HG03066 (cell line): ENCODE measurements at regions not wholly inside any gene's neighbourhood (a gene's known extent, or its start where the extent isn't known, plus 50 kb on each side); places are given as distances from the start of the nearest gene placed in this dataset.
"Not testable (repeated sequence)": the region's sequence is repeated elsewhere in the genome, so short reads cannot be mapped to it uniquely, and the experiment has no call there.

Source experiments
- ATAC-seq: cut with Tn5 transposase; IDR thresholded peaks from one replicate; pipeline ENCODE4 v1.9.1; 2021; ENCODE audit warnings: low read depth; ENCODE audit not compliant: unreplicated experiment

DNA sequence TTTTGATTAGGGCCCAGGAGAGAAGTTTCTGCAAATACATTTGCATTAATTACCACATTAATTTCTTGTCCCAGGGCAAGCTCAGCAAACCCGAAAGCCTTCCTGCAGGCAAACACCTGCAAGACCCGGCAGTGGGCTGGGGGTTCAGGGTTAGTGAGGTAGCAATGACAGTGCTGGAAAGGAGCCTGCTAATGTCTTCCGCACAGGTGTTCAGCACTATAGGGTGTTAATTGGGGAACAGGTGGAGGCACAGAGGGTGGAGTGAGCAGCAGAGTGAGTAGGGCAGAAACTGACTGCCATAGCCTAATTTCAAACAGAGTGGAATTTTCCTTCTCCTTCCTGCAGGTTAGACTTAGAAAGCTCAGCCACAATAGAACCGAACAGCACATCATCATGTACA is 50.9 kb upstream of the UBASH3B start:
- no peak for ATAC-seq

DNA sequence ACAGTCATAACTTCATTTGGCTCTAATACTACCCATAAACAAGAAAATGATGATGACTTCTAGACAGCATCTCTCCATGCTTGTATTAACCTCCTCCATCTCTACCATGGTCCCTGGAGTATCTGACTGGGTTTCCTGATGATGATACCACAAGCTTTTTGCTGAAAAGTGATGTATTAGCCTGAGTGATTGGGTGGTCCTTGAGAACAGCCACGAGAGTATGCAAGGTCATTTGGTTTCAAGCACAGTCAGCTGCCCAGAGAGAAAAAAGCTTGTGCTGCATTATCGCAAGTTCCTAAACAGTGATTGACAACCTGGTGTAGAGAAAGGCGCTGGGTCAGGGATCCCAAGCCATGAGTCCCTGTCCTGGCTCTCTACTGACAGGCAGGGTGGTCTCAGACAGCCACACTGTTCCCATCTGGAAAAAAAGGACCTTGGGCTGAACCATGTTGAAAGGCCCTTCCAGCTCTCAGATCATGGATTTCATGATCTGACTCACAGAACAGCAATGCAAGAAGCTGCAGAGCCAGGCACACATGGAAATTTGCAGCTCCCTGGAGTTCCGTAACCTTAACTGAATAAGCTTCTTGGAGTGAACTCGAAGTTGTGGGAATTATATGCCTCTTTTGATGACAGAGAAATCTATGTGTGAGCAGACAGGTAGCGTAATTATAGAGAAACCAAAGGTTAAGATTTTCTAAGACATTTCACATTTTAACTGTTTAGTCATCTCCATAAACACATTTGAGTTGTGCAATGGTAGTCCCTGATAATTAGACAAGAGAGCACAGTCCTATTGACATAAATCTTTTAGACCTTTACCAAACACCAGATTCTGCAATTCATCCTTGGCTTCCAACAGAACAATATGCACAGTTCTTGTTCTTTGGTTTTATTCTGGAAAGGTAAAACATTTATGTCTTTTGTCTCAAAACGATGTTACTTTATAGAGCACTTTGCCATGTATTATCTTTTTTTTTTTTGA is 54.1 kb upstream of the UBASH3B start:
- ATAC-seq: no peak

DNA sequence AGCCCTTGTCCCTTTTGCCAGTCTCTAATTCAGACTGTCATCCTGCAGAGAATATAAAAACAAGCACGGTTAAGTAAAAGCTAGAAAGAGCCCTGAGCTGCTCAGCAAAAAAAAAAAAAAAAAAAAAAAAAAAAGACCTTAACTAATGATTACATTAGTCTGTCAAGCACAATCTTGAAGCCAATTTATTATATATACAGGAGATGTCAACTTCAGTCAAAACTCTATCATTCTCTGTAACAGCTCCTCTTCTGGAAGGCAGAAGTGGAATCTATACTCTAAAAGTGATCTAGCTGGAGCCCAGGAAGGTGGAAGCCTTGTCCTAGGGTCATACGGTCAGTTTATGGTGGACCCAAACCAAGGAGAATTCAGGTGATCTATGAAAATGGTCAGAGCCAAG is 55.2 kb upstream of the UBASH3B start:
- ATAC-seq: no peak

DNA sequence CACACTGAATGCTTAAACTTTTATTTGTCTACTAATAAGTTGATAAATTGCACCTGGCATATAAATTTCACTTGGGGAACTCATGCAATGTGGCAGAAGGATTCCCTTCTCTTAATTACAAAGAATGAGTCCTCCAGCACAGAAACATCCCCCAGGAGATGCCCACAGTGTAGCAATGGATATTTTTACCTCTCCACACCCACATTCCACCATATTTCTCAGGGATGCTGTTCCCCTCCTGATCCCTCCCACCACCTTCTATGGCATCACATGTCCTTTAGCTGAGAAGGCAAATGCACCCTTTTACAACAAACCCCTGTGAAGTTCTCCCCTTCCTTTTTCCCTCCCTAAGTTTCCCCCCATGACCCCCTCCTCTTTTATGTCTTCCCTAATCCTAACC is 56.1 kb upstream of the UBASH3B start:
- ATAC-seq: no peak

DNA sequence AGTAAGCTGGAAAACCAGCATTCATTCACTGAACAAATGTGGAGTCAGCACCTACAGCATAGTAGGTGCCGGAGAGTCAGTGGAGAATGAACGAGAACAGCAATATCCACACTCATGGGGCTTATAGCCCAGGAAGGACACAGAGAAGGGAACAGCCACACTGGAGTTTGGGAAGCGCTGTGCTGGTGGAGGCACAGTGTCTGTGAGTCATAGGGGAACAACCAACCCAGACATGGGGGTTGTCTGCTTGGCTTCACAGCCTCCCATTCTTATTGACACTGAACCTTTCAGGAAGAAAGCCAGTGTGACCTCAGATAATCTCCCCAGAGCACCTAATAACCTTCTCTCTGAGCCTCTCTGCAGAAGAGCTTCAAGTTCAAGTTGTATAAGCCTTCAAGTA is 56.6 kb upstream of the UBASH3B start:
- no peak for ATAC-seq

DNA sequence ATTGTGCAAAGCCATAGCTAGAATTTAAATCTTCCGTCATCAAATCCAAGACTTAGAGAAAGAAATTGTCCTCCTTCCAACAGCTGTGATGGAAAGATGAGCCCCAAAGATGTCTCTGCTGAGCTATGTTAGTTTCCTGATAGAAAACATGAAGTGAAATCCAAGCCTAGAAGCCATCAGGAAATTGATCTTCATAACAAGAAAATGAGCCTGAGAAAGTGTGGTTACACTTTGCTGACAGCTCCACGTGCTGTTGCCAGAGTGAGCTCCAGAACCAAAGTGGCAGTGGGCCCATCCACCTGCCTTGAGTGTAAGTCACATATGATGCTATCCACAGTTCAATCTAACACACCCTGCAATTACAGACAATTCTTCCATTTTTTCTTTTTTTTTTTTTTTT is 58.0 kb upstream of the UBASH3B start:
- no peak for ATAC-seq

DNA sequence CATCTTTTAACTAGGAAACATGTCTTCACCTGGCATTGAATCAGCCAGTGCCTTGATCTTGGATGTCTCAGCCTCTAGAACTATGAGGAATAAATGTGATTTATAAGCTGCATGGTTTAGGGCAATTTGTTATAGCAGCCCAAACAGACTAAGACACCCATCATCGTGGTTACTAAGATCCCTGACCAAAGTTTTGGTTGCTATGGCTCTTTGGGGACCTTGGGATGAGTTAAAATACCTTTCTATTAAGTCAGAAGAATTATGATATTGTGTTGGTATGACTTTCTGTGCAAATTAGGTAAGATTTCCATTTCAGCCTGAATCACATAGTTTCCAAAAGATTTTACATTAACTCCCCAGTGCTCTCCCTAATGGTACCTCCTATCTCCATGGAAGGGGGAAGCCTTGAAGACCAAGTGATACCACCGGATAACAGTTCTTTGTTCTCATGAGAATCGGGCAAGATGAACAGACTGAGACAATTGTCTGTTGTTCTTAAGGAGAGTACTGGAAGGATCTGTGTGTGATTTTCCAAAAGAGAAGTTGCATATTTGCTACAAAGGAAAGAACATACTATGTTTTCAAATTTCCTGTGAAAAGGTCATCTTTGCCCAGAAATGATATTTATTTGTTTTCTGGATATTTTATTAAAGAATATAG is 60.4 kb upstream of the UBASH3B start:
- ATAC-seq: no peak

DNA sequence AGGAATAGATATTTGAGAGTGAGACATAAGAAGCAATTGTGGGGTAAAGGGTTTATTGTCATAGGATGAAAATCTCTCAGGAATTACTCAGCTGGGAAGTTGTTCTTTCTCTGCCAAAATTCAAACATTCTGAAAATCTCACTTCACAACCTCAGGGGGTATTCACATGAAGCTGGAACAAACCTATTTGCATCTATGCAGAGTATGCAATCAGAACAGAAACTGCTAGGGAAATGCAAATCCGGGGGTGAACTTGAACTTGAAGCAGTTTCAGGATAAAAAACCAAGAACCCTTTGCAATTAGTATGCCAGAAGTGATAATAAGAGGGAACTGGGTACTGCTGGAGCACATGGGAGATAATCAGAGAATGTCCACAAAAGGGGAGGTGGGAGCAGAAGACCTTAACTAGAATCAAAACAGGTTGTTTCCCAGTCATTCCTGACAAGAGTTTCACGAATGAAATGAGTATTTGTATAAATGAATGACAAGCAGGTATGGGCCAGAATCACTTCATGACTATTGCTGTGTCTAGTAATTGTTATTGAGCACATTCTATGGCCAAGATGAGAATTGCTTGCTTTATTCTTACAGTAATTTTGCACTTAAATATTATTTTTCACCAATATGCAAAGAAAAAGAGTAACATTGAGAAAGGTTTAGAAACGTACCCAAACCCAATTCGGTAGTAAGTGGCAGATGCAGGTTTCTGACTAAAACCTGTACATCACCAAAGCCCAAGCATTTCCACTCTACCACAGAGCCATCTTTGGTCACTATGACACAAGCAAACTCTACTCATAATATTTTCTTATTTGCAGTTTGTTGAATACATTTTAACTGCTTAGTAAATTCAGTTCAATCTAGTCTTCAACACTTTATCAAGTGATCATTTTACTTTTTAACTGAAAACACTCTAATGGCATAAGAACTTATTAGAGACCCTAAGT is 61.8 kb upstream of the UBASH3B start:
- no peak for ATAC-seq

DNA sequence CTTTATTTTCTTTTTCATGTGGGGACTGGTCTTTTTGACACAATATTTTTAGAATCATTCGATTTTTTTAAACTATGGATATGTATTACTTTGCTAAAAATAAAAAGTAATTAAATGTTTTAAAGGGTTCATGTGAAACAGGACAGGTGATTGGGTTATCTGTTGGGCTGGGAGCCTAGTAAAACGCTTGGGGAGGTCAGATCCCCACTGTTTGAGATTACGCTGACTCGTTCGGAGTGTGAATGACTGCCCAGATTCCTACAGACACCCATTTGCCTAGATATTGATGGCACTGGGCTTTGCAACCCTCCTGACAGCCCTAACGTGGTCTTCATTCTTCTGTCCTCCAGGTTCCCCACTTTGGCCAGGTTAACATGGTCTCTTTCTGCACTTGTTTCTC is 62.9 kb upstream of the UBASH3B start:
- ATAC-seq: no peak

DNA sequence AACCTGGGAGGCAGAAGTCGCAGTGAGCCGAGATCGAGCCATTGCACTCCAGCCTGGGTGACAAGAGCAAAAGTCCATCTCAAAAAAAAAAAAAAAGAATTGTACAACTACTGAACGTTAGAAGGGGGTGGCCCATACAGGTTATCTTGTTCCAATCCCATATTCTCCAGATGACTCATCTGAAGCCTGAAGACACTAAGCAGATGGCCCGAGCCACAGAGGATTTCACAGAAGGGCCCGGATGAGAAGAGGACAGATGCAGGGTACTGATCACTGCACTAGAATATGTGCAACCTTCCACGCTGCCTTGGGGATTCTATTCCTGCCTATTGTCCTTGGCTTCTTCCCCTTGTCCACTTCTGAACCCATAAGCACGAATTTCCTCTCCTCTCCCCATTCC is 70.9 kb upstream of the UBASH3B start:
- ATAC-seq: no peak

DNA sequence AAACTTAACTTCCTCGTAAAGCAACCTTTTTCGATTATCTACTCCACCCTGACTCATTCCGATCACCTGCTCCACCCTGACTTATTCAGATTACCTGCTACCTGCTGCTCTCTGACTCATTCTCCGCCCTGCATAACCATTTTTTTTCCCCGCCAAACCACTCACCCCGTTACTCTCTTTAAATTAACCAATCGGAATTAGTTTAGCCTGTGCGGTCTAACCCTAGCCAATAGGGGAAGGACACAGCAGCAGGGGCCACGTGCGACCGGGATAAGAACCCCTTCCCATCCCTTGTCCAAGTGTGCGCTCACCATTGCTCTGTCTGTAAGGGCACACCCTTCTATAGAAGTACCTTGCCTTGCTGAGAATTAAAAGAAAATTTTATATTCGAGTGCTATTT is 75.5 kb upstream of the UBASH3B start:
- ATAC-seq: not testable (repeated sequence)

DNA sequence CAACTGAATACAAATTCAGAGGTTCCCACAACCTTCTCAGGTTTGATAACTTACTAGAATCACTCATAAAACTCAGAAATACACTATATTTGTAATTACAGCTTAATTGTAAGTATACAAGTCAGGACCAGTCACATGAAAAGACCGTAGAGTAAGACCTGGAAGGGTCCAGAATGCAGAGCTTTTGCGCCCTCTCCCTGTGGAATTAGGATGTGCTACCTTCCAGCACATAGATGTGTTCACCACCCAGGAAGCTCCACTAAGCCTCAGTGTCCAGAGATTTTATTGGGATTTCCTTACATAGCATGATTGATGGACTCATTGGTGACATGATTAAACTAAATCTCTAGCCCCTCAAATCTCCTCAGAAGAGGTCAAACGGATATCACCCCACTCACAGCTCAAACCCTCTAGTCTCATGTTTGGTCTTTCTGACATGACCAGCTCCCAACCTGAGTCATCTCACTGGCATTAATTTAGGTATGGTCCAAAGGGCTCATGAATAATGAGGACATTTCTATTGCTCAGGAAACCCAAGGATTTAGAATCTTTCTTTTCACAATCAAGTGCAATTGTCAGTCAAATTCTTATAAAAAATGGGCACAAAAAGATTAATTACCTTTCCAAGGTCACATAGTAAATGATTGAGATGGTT is 77.2 kb upstream of the UBASH3B start:
- no peak for ATAC-seq

DNA sequence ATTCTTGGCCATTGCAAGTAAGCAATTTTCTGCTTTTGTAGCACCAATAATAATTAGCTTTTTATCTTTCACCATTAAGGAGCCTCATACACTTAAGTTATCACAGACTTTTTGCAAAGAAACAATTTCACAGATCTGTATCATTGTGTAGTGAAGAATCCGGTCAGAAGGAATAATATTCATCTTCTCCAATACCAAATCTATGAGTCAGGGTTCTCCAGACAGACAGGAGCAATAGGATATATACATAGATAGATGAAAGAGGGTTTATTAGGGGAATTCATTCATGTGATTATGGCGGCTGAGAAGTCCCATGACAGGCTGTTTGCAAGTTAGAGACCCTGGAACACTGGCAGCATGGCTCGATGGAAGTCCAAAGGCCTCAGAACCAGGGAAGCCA is 82.9 kb upstream of the UBASH3B start:
- ATAC-seq: no peak

DNA sequence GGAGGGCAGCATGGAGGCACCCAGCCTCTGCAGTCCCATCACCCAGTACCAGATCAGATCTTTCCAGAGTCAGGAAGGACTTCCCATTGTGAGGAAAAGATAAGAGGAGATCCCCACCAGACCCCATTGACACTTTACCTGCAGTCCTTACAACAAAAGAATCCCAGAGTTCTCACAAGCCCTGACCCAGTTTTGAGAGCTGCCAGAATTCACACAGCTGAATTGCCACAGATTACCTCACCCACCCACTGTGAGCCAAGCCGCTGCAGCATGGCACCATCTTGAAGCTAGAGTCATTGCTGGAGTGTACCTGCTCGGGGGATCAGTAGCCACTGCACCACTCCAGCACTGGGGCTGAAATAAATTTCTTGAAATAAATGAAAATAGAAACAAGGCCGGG is 91.8 kb upstream of the UBASH3B start:
- ATAC-seq: no peak

DNA sequence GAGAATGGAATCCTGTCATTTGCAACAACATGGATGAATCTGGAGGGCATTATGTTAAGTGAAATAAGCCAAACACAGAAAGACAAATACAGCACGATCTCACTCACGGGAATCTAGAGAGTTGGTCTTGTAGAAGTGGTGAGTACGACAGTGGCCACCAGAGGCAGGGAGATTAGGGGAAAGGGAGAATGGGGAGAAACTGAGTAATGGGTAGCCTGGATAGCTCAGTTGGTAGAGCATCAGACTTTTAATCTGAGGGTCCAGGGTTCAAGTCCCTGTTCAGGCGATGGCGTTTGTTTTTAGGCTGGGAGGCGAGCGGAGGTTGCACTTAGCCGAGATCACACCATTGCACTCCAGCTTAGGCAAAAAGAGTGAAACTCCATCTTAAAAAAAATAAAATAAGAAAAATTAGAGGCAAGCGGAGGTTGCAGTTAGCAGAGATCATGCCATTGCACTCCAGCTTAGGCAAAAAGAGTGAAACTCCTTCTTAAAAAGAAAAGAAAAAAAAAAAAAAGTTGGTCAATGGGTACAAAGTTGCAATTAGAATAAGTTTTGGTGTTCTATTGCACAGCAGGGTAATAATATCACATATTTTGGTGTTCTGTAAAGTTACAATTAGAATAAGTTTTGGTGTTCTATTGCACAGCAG is 95.7 kb upstream of the UBASH3B start:
- ATAC-seq: no peak

DNA sequence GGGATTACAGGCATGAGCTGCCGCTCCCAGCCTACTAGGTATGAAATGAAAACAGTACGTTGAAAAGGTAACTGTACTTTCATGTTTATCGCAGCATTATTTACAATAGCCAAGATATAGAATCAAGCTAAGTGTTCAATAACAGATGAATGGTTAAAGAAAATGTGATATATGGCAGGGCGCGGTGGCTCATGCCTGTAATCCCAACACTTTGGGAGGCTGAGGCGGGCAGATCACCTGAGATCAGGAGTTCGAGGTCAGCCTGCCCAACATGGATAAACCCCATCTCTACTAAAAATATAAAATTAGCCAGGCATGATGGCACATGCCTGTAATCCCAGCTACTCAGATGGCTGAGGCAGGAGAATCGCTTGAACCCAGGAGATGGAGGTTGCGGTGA is 96.3 kb upstream of the UBASH3B start:
- ATAC-seq: not testable (repeated sequence)

DNA sequence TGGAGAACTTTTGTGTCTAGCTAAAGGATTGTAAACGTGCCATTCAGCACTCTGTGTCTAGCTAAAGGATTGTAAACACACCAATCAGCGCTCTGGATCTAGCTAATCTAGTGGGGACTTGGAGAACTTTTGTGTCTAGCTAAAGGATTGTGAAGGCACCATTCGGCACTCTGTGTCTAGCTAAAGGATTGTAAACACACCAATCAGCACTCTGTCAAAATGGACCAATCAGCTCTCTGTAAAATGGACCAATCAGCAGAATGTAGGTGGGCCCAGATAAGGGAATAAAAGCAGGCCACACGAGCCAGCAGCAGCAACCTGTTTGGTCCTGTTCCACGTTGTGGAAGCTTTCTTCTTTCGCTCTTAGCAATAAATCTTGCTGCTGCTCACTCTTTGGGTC is 98.4 kb upstream of the UBASH3B start:
- not testable (repeated sequence) for ATAC-seq

DNA sequence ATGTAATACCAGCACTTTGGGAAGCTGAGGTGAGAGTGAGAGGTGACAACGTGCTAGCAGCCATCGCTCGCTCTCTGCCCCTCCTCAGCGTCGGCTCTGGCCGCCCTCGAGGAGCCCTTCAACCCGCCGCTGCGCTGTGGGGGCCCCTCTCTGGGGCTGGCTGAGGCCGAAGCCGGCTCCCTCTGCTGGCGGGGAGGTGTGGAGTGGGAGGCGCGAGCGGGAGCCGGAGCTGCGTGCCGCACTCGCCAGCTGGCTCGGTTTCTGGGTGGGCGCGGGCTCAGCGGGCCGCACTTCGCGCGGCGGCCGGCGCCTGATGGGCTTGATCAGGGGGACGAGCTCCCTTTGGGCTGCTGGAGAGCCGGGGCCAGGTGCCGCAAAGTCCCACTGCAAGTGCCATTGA is 98.9 kb upstream of the UBASH3B start:
- ATAC-seq: no peak

DNA sequence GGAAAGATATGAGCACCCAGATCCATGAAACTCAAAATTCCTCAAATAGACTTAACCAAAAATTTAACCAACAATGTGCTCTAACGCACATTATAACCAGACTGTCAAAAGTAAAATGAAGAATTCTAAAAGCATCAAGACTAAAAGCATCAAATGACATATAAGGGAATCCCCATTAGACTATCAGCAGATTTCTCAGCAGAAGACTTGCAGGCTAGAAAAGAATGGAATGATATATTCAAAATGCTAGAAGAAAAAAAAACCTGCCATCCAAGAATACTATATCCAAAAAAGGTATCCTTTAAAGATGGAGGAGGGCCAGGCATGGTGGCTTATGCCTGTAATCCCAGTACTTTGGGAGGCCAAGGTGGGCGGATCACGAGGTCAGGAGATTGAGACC is 117.5 kb upstream of the UBASH3B start:
- ATAC-seq: no peak

DNA sequence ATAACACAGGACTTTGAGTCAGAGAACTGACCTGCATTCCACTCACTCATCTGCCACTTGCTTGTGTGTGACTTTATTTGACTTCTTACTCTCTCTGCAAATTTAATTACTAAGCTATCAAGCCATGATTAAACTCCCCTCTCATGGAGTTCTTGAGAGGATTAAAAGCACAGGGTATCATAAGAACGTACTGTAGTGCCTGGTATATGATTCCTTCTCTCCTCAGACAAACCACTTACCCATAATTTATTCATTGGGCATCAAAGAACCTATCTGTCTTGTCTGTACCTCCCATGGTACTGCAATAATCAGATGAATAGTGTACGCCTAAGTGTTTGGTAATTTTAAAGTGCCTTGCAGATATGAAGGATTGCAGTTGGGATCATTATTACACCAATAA is 130.6 kb upstream of the UBASH3B start:
- no peak for ATAC-seq
